ENCODE measurements at regions not wholly inside any gene's neighbourhood (a gene's known extent, or its start where the extent isn't known, plus 50 kb on each side); places are given as distances from the start of the nearest gene placed in this dataset.

- Histone ChIP-seq H3K79me1 (replicated peaks; ENCODE audit: low read length, poor library complexity, severe bottlenecking) (no peaks in the 10 kb centered on the region), H3K9me3 (ENCODE audit: control insufficient read depth, low read length) (no peaks in the 10 kb centered on the region), H2AFZ (ENCODE audit: low read depth, low read length) (no peak overlapping the region), H2AK5ac (ENCODE audit: low read length, severe bottlenecking) (no peak overlapping the region), H4K8ac (ENCODE audit: low read length) (no peak overlapping the region), H4K91ac (ENCODE audit: low read length) (no peak overlapping the region), H3K4me2 (ENCODE audit: low read length, poor library complexity, severe bottlenecking) (no peak overlapping the region), H3K36me3 (ENCODE audit: control insufficient read depth in 1 of 2, insufficient read depth in 2 of 2, low read depth in 1 of 2, low read length in 2 of 2) (no peaks in the 10 kb centered on the region), H2BK5ac (ENCODE audit: low read depth, low read length, poor library complexity, severe bottlenecking) (no peak overlapping the region), H3K14ac (ENCODE audit: low read length in 2 of 2) (no peak overlapping the region), H3K4me1 (ENCODE audit: control insufficient read depth, insufficient read depth, low read depth, low read length) (no peaks in the 10 kb centered on the region), H3K27me3 (ENCODE audit: control insufficient read depth in 1 of 2, insufficient read depth in 1 of 2, low read length in 2 of 2) (no peaks in the 10 kb centered on the region), H3K9ac (ENCODE audit: low read length) (no peak overlapping the region), H2BK12ac (ENCODE audit: low read length in 2 of 2) (no peak overlapping the region), H3K4me3 (ENCODE audit: insufficient read depth in 1 of 2, low read depth in 1 of 2, low read length in 2 of 2) (no peak overlapping the region), H3K27ac (ENCODE audit: low read length, poor library complexity, severe bottlenecking) (no peak overlapping the region), H2BK15ac (ENCODE audit: low read depth, poor library complexity, severe bottlenecking) (no peak overlapping the region), H3K23ac (ENCODE audit: low read length in 2 of 2) (no peak overlapping the region), H3K4ac (ENCODE audit: low read depth in 1 of 2, low read length in 2 of 2) (no peak overlapping the region), H2BK120ac (ENCODE audit: low read depth, low read length) (no peak overlapping the region), H3K18ac (ENCODE audit: low read depth in 1 of 2, low read length in 2 of 2) (no peak overlapping the region)
- 100% methylated on average over 3 of the region's 3 CpGs for WGBS
- DNase-seq, result no peak
Measured at GRCh38 chr6:113143206-113143605, 713.9 kb upstream of the MARCKS start.

DNA sequence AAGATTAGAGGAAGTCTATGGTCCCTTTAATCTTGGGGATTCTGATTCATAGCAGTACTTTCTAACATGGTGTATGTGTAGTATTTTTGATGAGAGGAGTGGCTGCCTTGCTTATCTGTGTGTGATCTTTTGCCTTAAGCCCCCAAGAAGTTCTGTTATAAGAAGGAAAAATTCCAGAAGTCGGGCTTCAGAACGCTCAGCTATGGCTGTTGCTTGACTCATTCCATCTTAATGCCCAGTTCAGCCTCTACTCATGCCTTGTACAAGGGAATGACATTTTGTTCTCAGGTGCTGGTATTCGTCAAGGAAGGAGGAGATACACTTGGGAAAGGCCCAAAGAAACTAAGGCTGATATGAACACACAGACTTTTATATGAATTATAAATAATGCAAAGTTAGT is 713.0 kb upstream of the MARCKS start:
- H2AFZ ChIP-seq (ENCODE audit: low read depth, low read length), result no peak overlapping the region
- H4K8ac ChIP-seq (ENCODE audit: low read length), result no peak overlapping the region
- no peak overlapping the region for H2BK120ac ChIP-seq (ENCODE audit: low read depth, low read length)
- H3K4me3 ChIP-seq (ENCODE audit: insufficient read depth in 1 of 2, low read depth in 1 of 2, low read length in 2 of 2), result no peak overlapping the region
- no peak overlapping the region for H3K4me2 ChIP-seq (ENCODE audit: low read length, poor library complexity, severe bottlenecking)
- no peak overlapping the region for H3K9ac ChIP-seq (ENCODE audit: low read length)
- WGBS, result 55% methylated on average over 2 of the region's 3 CpGs
- no peak overlapping the region for H3K14ac ChIP-seq (ENCODE audit: low read length in 2 of 2)
- no peaks in the 10 kb centered on the region for H3K27me3 ChIP-seq (ENCODE audit: control insufficient read depth in 1 of 2, insufficient read depth in 1 of 2, low read length in 2 of 2)
- no peak overlapping the region for H4K91ac ChIP-seq (ENCODE audit: low read length)
- H3K9me3 ChIP-seq (ENCODE audit: control insufficient read depth, low read length), result no peaks in the 10 kb centered on the region
- no peak overlapping the region for H3K27ac ChIP-seq (ENCODE audit: low read length, poor library complexity, severe bottlenecking)
- no peaks in the 10 kb centered on the region for H3K79me1 ChIP-seq (replicated peaks; ENCODE audit: low read length, poor library complexity, severe bottlenecking)
- H3K18ac ChIP-seq (ENCODE audit: low read depth in 1 of 2, low read length in 2 of 2), result no peak overlapping the region
- H2AK5ac ChIP-seq (ENCODE audit: low read length, severe bottlenecking), result no peak overlapping the region
- no peak overlapping the region for H2BK15ac ChIP-seq (ENCODE audit: low read depth, poor library complexity, severe bottlenecking)
- DNase-seq, result no peak
- H3K4me1 ChIP-seq (ENCODE audit: control insufficient read depth, insufficient read depth, low read depth, low read length), result no peaks in the 10 kb centered on the region
- H3K23ac ChIP-seq (ENCODE audit: low read length in 2 of 2), result no peak overlapping the region
- no peak overlapping the region for H2BK5ac ChIP-seq (ENCODE audit: low read depth, low read length, poor library complexity, severe bottlenecking)
- no peak overlapping the region for H3K4ac ChIP-seq (ENCODE audit: low read depth in 1 of 2, low read length in 2 of 2)
- no peak overlapping the region for H2BK12ac ChIP-seq (ENCODE audit: low read length in 2 of 2)
- no peaks in the 10 kb centered on the region for H3K36me3 ChIP-seq (ENCODE audit: control insufficient read depth in 1 of 2, insufficient read depth in 2 of 2, low read depth in 1 of 2, low read length in 2 of 2)

DNA sequence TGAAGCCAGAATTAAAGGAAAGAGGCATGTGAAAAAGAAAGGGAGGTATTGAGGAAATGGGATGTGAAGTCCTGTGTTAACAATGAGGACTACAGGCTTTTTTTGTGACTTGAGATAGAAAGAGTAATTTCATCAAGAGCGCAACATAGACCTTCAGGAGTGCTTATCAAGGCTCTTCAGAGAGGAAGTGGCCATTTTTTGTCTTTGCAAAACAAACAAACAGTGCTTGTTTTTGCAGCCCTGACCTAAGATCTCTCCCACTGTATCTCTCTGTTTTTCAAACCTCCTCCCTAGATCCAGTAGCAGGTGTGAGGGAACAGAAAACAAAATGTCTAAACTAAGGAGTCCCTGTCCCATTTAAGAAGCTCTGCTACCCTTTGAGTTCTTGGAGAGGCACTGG is 710.3 kb upstream of the MARCKS start:
- H3K4me3 ChIP-seq (ENCODE audit: insufficient read depth in 1 of 2, low read depth in 1 of 2, low read length in 2 of 2), result no peak overlapping the region
- H2BK12ac ChIP-seq (ENCODE audit: low read length in 2 of 2), result no peak overlapping the region
- H4K91ac ChIP-seq (ENCODE audit: low read length), result no peak overlapping the region
- H3K27me3 ChIP-seq (ENCODE audit: control insufficient read depth in 1 of 2, insufficient read depth in 1 of 2, low read length in 2 of 2), result no peaks in the 10 kb centered on the region
- no peak overlapping the region for H3K23ac ChIP-seq (ENCODE audit: low read length in 2 of 2)
- WGBS, result 100% methylated on average over 1 of the region's 1 CpG
- H3K18ac ChIP-seq (ENCODE audit: low read depth in 1 of 2, low read length in 2 of 2), result no peak overlapping the region
- H2BK120ac ChIP-seq (ENCODE audit: low read depth, low read length), result no peak overlapping the region
- no peak overlapping the region for H3K14ac ChIP-seq (ENCODE audit: low read length in 2 of 2)
- no peak overlapping the region for H3K27ac ChIP-seq (ENCODE audit: low read length, poor library complexity, severe bottlenecking)
- no peak overlapping the region for H3K4me2 ChIP-seq (ENCODE audit: low read length, poor library complexity, severe bottlenecking)
- no peak overlapping the region for H3K4ac ChIP-seq (ENCODE audit: low read depth in 1 of 2, low read length in 2 of 2)
- H3K4me1 ChIP-seq (ENCODE audit: control insufficient read depth, insufficient read depth, low read depth, low read length), result no peaks in the 10 kb centered on the region
- no peak overlapping the region for H2AK5ac ChIP-seq (ENCODE audit: low read length, severe bottlenecking)
- no peak overlapping the region for H3K9ac ChIP-seq (ENCODE audit: low read length)
- H2AFZ ChIP-seq (ENCODE audit: low read depth, low read length), result no peak overlapping the region
- H4K8ac ChIP-seq (ENCODE audit: low read length), result no peak overlapping the region
- peaks cover 4% of the 10 kb centered on the region for H3K9me3 ChIP-seq (ENCODE audit: control insufficient read depth, low read length)
- no peaks in the 10 kb centered on the region for H3K36me3 ChIP-seq (ENCODE audit: control insufficient read depth in 1 of 2, insufficient read depth in 2 of 2, low read depth in 1 of 2, low read length in 2 of 2)
- no peak overlapping the region for H2BK5ac ChIP-seq (ENCODE audit: low read depth, low read length, poor library complexity, severe bottlenecking)
- H2BK15ac ChIP-seq (ENCODE audit: low read depth, poor library complexity, severe bottlenecking), result no peak overlapping the region
- DNase-seq, result no peak
- H3K79me1 ChIP-seq (replicated peaks; ENCODE audit: low read length, poor library complexity, severe bottlenecking), result no peaks in the 10 kb centered on the region

- WGBS, result 88% methylated on average over 1 of the region's 2 CpGs
- DNase-seq, result no peak
- Histone ChIP-seq H3K36me3 (ENCODE audit: control insufficient read depth in 1 of 2, insufficient read depth in 2 of 2, low read depth in 1 of 2, low read length in 2 of 2) (no peaks in the 10 kb centered on the region), H2BK15ac (ENCODE audit: low read depth, poor library complexity, severe bottlenecking) (no peak overlapping the region), H2BK120ac (ENCODE audit: low read depth, low read length) (no peak overlapping the region), H3K4me1 (ENCODE audit: control insufficient read depth, insufficient read depth, low read depth, low read length) (no peaks in the 10 kb centered on the region), H4K91ac (ENCODE audit: low read length) (no peak overlapping the region), H3K23ac (ENCODE audit: low read length in 2 of 2) (no peak overlapping the region), H3K4me2 (ENCODE audit: low read length, poor library complexity, severe bottlenecking) (no peak overlapping the region), H3K4ac (ENCODE audit: low read depth in 1 of 2, low read length in 2 of 2) (no peak overlapping the region), H3K18ac (ENCODE audit: low read depth in 1 of 2, low read length in 2 of 2) (no peak overlapping the region), H3K9ac (ENCODE audit: low read length) (no peak overlapping the region), H3K27me3 (ENCODE audit: control insufficient read depth in 1 of 2, insufficient read depth in 1 of 2, low read length in 2 of 2) (no peaks in the 10 kb centered on the region), H3K14ac (ENCODE audit: low read length in 2 of 2) (no peak overlapping the region), H2BK5ac (ENCODE audit: low read depth, low read length, poor library complexity, severe bottlenecking) (no peak overlapping the region), H3K4me3 (ENCODE audit: insufficient read depth in 1 of 2, low read depth in 1 of 2, low read length in 2 of 2) (no peak overlapping the region), H3K27ac (ENCODE audit: low read length, poor library complexity, severe bottlenecking) (no peak overlapping the region), H2AK5ac (ENCODE audit: low read length, severe bottlenecking) (no peak overlapping the region), H3K79me1 (replicated peaks; ENCODE audit: low read length, poor library complexity, severe bottlenecking) (no peaks in the 10 kb centered on the region), H2BK12ac (ENCODE audit: low read length in 2 of 2) (no peak overlapping the region), H3K9me3 (ENCODE audit: control insufficient read depth, low read length) (peaks cover 4% of the 10 kb centered on the region), H4K8ac (ENCODE audit: low read length) (no peak overlapping the region), H2AFZ (ENCODE audit: low read depth, low read length) (no peak overlapping the region)
Measured at GRCh38 chr6:113147544-113147943, 709.6 kb upstream of the MARCKS start.

Measured in mesenchymal stem cell (in vitro differentiated cells and primary cell).